GM23248 (cell line): ENCODE measurements at regions not wholly inside any gene's neighbourhood (a gene's known extent, or its start where the extent isn't known, plus 50 kb on each side); places are given as distances from the start of the nearest gene placed in this dataset.

Experiments
- DNase-seq: peaks from one replicate; pipeline ENCODE4 v3.0.0-alpha.2; 2015
- H2AFZ ChIP-seq: fragments of 200-600 bp; sonication (generic); 2 replicates; pipeline ENCODE4 v1.6.1; 2016; ENCODE audit warnings: antibody characterized with exemption
- H3F3A ChIP-seq: fragments of 200-600 bp; sonication (generic); 2 replicates; pipeline ENCODE4 v1.6.1; 2016; ENCODE audit warnings: mild to moderate bottlenecking, antibody characterized with exemption, mixed run types; ENCODE audit not compliant: insufficient read depth
- H3K27ac ChIP-seq: fragments of 200-600 bp; sonication (generic); 2 replicates; pipeline ENCODE4 v1.5.1; 2016; ENCODE audit warnings: mild to moderate bottlenecking
- H3K27me3 ChIP-seq: fragments of 200-600 bp; sonication (generic); replicated peaks from 2 replicates; pipeline ENCODE4 v1.6.1; 2016; ENCODE audit warnings: mild to moderate bottlenecking; ENCODE audit not compliant: insufficient read depth
- H3K36me3 ChIP-seq: fragments of 200-600 bp; sonication (generic); 2 replicates; pipeline ENCODE4 v1.6.1; 2016; ENCODE audit warnings: low read depth, mild to moderate bottlenecking
- H3K4me1 ChIP-seq: fragments of 200-600 bp; sonication (generic); 2 replicates; pipeline ENCODE4 v1.6.1; 2016; ENCODE audit warnings: mild to moderate bottlenecking; ENCODE audit not compliant: insufficient read depth
- H3K4me2 ChIP-seq: fragments of 200-600 bp; sonication (generic); one replicate; pipeline ENCODE4 v1.6.1; 2016; ENCODE audit warnings: mild to moderate bottlenecking; ENCODE audit not compliant: unreplicated experiment
- H3K4me3 ChIP-seq: fragments of 200-600 bp; sonication (generic); 2 replicates; pipeline ENCODE4 v1.5.1; 2016; ENCODE audit warnings: mild to moderate bottlenecking
- H3K79me2 ChIP-seq: fragments of 200-600 bp; sonication (generic); 2 replicates; pipeline ENCODE4 v1.6.1; 2016; ENCODE audit warnings: mild to moderate bottlenecking; ENCODE audit not compliant: insufficient read depth
- H3K9ac ChIP-seq: fragments of 200-600 bp; sonication (generic); 2 replicates; pipeline ENCODE4 v1.6.1; 2016; ENCODE audit warnings: mild to moderate bottlenecking
- H3K9me2 ChIP-seq: fragments of 200-600 bp; sonication (generic); 2 replicates; pipeline ENCODE4 v1.6.1; 2016; ENCODE audit warnings: mixed run types, mild to moderate bottlenecking, moderate library complexity; ENCODE audit not compliant: insufficient read depth
- H3K9me3 ChIP-seq: fragments of 200-600 bp; sonication (generic); one replicate; pipeline ENCODE4 v1.6.1; 2017; ENCODE audit warnings: low read depth
- H4K20me1 ChIP-seq: fragments of 200-600 bp; sonication (generic); 2 replicates; pipeline ENCODE4 v1.6.0; 2016; ENCODE audit not compliant: insufficient read depth
- EZH2 ChIP-seq: fragments of 200-600 bp; sonication (generic); IDR thresholded peaks from 2 replicates; pipeline ENCODE4 v1.6.1; 2018; ENCODE audit warnings: antibody characterized with exemption, mild to moderate bottlenecking; ENCODE audit not compliant: insufficient read depth, poor library complexity, severe bottlenecking
- EZH2phosphoT487 ChIP-seq: fragments of 200-600 bp; sonication (generic); IDR thresholded peaks from 2 replicates; pipeline ENCODE4 v1.6.1; 2018; ENCODE audit warnings: antibody characterized with exemption, moderate library complexity, mild to moderate bottlenecking, low read depth; ENCODE audit not compliant: insufficient read depth
- whole genome bisulfite sequencing, 2 experiments: methylation state at CpG; one replicate each; pipeline ENCODE4 v1.1.6; 2015 to 2017; ENCODE audit warnings: low lambda C conversion rate in 2 of 2, low coverage in 1 of 2; ENCODE audit errors: missing lambda C conversion rate in 2 of 2; 5-methylcytosine and 5-hydroxymethylcytosine counted together
- in situ Hi-C: fragments of 300-500 bp; cut with MboI; formaldehyde crosslinking; loops from 2 replicates; pipeline ENCODE4 v1.15.0; 2020

DNA sequence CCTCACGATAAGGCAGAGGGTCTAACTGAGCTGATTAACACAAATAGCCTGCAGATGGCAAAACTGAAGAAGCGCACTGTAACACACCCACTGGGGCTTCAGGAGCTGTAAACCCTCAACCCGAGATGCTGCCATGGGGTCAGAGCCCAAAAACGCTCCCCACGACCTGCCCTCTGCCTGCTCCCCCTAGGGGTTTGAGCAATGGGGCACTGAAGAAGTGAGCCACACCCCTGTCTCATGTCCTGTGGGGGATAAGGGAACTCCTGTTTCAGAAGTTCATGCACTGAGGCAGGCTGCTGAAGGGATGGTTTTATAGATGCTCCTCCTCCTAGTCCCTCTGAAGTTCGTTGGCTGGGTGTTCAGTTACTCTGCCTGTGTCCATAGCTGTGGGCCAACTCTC, 105.9 kb upstream of the CELF4 start:
- Histone ChIP-seq H3K9ac (no peak overlapping the region), H3K9me2 (no peaks in the 10 kb centered on the region), H2AFZ (no peak overlapping the region), H3K4me2 (no peak overlapping the region), H3K27ac (no peak overlapping the region), H3K36me3 (no peaks in the 10 kb centered on the region), H3F3A (no peaks in the 10 kb centered on the region), H4K20me1 (no peaks in the 10 kb centered on the region), H3K79me2 (no peaks in the 10 kb centered on the region), H3K4me3 (no peak overlapping the region), H3K4me1 (no peaks in the 10 kb centered on the region), H3K27me3 (no peaks in the 10 kb centered on the region), H3K9me3 (no peaks in the 10 kb centered on the region)
- in situ Hi-C loops: no loop called here
- TF ChIP-seq EZH2: no peak
- TF ChIP-seq EZH2phosphoT487: no peak
- 20 to 32% methylated on average over 6 of the region's 6 CpGs for WGBS, 2 experiments
- DNase-seq: no peak

DNA sequence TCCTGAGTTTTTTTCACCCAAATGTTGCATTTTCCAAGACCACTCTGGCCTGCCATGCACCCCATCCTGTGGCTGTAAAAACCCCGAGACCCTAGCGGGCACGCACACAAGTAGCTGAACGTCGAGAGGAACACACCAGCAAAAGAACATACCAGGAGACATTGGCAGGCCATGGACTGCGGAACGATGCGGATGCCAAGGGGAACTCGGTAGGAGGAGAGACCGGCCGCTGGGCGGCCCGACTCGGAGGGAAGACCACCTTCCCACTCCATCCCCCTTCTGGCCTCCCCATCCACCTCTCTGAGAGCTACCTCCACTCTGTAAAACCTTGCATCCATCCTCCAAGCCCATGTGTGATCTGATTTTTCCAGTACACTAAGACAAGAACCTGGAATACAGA, 105.5 kb upstream of the CELF4 start:
- no peaks in the 10 kb centered on the region for H3K4me1 ChIP-seq
- H3K9me3 ChIP-seq: no peaks in the 10 kb centered on the region
- H2AFZ ChIP-seq: no peak overlapping the region
- 66 to 72% methylated on average over 14 of the region's 14 CpGs for WGBS, 2 experiments
- no peak overlapping the region for H3K9ac ChIP-seq
- no peak for TF ChIP-seq EZH2
- TF ChIP-seq EZH2phosphoT487: no peak
- in situ Hi-C loops: no loop called here
- H3K36me3 ChIP-seq: no peaks in the 10 kb centered on the region
- H3K27ac ChIP-seq: no peak overlapping the region
- H3K4me2 ChIP-seq: no peak overlapping the region
- DNase-seq: no peak
- no peak overlapping the region for H3K4me3 ChIP-seq
- no peaks in the 10 kb centered on the region for H3K27me3 ChIP-seq
- H3F3A ChIP-seq: no peaks in the 10 kb centered on the region
- no peaks in the 10 kb centered on the region for H3K9me2 ChIP-seq
- H4K20me1 ChIP-seq: no peaks in the 10 kb centered on the region
- no peaks in the 10 kb centered on the region for H3K79me2 ChIP-seq

DNA sequence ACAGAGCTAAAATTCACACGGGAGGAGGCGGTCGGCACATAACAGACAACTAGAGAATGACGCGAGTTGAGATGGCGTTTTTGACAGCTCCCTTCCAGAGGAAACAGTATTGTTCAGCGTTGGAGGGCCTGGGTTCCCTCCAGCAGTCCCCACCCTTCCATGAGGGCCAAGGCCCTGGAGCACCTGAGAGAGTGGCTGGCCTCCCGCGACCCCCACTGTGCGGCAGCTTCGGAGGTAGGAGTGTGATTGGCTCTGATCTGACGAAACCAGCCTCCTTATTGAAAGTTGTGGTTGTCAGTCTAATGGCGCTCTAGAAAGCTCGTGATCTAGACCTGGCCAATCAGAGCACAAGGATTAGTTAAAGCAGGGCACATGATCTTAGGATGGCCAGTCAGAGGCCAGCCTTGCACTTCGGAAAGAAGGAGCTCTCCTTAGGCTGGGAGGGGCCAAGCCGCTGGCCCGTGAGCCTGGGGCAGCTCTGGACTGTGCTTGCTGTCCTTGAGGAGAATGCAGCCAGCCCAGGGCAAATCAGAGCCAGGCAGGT, 104.5 kb upstream of the CELF4 start:
- in situ Hi-C loops: no loop called here
- 58 to 66% methylated on average over 15 to 17 of the region's 17 CpGs for WGBS, 2 experiments
- no peaks in the 10 kb centered on the region for H4K20me1 ChIP-seq
- H3K27ac ChIP-seq: no peak overlapping the region
- no peaks in the 10 kb centered on the region for H3K36me3 ChIP-seq
- no peak overlapping the region for H3K4me3 ChIP-seq
- no peaks in the 10 kb centered on the region for H3K27me3 ChIP-seq
- H3K9me2 ChIP-seq: no peaks in the 10 kb centered on the region
- no peaks in the 10 kb centered on the region for H3K79me2 ChIP-seq
- DNase-seq: no peak
- H2AFZ ChIP-seq: no peak overlapping the region
- H3F3A ChIP-seq: no peaks in the 10 kb centered on the region
- TF ChIP-seq EZH2 (no peak), EZH2phosphoT487 (no peak)
- no peaks in the 10 kb centered on the region for H3K9me3 ChIP-seq
- H3K9ac ChIP-seq: no peak overlapping the region
- no peaks in the 10 kb centered on the region for H3K4me1 ChIP-seq
- H3K4me2 ChIP-seq: no peak overlapping the region

DNA sequence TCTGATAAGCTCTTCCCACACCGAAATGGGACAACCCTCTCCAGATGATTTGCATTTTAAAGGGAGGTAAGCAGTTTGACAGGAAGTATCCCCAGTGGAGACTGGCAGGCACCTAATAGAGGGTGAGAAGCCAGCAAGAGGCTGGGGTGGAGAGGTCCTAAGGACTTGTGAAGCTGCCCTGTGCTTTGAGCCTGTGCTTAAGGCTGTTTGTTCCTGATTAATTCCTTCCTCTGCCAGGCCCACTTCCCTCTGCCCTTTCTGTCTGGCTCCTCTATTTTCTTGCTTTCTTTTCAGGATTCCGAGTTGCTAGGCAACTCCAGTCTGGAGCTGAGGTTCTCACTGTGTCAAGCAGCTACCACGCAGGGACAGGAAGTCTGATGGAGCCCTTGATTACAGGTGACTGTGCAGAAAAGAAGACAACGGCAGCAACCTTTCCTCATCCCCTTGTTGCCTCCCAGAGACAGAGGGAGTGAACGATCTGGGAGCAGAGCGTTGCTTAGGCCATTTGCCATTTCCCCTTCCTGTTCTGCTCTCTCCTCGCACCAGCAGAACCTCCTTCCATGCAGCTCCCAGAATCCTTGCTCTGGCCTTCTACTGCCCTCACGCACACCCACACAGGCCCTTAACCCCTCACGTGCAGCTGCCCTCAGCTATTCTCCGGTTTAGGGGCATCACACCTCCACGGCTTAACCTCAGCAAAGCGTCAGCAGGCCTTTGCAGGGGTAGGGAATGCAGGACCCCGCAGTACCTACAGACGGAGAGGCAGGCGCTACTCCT, 103.6 kb upstream of the CELF4 start:
- Histone ChIP-seq H3K9me2 (no peaks in the 10 kb centered on the region), H3K9me3 (no peaks in the 10 kb centered on the region), H3K4me3 (no peak overlapping the region), H3K79me2 (no peaks in the 10 kb centered on the region), H2AFZ (no peak overlapping the region), H3K4me1 (no peaks in the 10 kb centered on the region), H3K4me2 (no peak overlapping the region), H3F3A (no peaks in the 10 kb centered on the region), H3K9ac (no peak overlapping the region), H3K27me3 (no peaks in the 10 kb centered on the region), H3K36me3 (no peaks in the 10 kb centered on the region), H3K27ac (no peak overlapping the region), H4K20me1 (no peaks in the 10 kb centered on the region)
- in situ Hi-C loops: no loop called here
- TF ChIP-seq EZH2phosphoT487: no peak
- TF ChIP-seq EZH2: no peak
- no peak for DNase-seq
- WGBS, 2 experiments: 39 to 43% methylated on average over 15 of the region's 15 CpGs
